Uterus (tissue), 2 donors: ENCODE measurements at regions not wholly inside any gene's neighbourhood (a gene's known extent, or its start where the extent isn't known, plus 50 kb on each side); places are given as distances from the start of the nearest gene placed in this dataset.

Experiments
- CTCF ChIP-seq, 4 experiments: fragments of 200-600 bp in 2 of 4; fragments of 450-650 bp in 2 of 4; sonication (generic) in 2 of 4; IDR thresholded peaks; one replicate each; pipeline ENCODE4 v1.5.1; 2016 to 2019; ENCODE audit warnings: antibody characterized with exemption in 4 of 4, mild to moderate bottlenecking in 2 of 4, moderate library complexity in 1 of 4
- POLR2A ChIP-seq, 2 donors: fragments of 450-650 bp; IDR thresholded peaks; one replicate each; pipeline ENCODE4 v1.6.1; 2016; ENCODE audit warnings: antibody characterized with exemption in 2 of 2, mild to moderate bottlenecking in 1 of 2, moderate library complexity in 1 of 2

- no peak for TF ChIP-seq CTCF (IDR thresholded peaks at IDR 0.05)
- TF ChIP-seq POLR2A (IDR thresholded peaks at IDR 0.05) = no peak
Observed at GRCh38 chr14:53608369-53608768, 348.3 kb downstream of the BMP4 start.
